Transverse colon (tissue), 4 donors: ENCODE measurements at regions not wholly inside any gene's neighbourhood (a gene's known extent, or its start where the extent isn't known, plus 50 kb on each side); places are given as distances from the start of the nearest gene placed in this dataset.
"Not testable (repeated sequence)": the region's sequence is repeated elsewhere in the genome, so short reads cannot be mapped to it uniquely, and the experiment has no call there.

Experiments
- CTCF ChIP-seq, 5 experiments: fragments of 200-600 bp in 3 of 5; fragments of 450-650 bp in 2 of 5; sonication (generic) in 3 of 5; IDR thresholded peaks; 1 replicate in 2 of 5; 2 replicates in 3 of 5; pipeline ENCODE4 v1.5.1; 2016 to 2017; ENCODE audit warnings: antibody characterized with exemption in 5 of 5, inconsistent platforms in 3 of 5, mild to moderate bottlenecking in 2 of 5, moderate library complexity in 1 of 5
- POLR2A ChIP-seq: fragments of 450-650 bp; IDR thresholded peaks from one replicate; pipeline ENCODE4 v1.6.1; 2016; ENCODE audit warnings: antibody characterized with exemption, mild to moderate bottlenecking, moderate library complexity
- POLR2AphosphoS5 ChIP-seq, 3 donors: sonication (generic); formaldehyde crosslinking; IDR thresholded peaks; one replicate each; pipeline ENCODE4 v1.6.1; 2016; ENCODE audit warnings: antibody characterized with exemption in 3 of 3

- TF ChIP-seq CTCF (IDR thresholded peaks at IDR 0.05); POLR2A; POLR2AphosphoS5 (IDR thresholded peaks at IDR 0.05): not testable (repeated sequence)
These were observed 1126.0 kb upstream of the TMEM132C start for GRCh38 chr12:127140864-127141484.
